ENCODE measurements at regions not wholly inside any gene's neighbourhood (a gene's known extent, or its start where the extent isn't known, plus 50 kb on each side); places are given as distances from the start of the nearest gene placed in this dataset.

- H3K4me3 Mint-ChIP-seq: no peak overlapping the region
- POLR2A ChIA-PET: no interaction called here
- H3K27me3 Mint-ChIP-seq: no peaks in the 10 kb centered on the region
- H3K27ac Mint-ChIP-seq: no peak overlapping the region
- no peak for ATAC-seq
- H3K9me3 Mint-ChIP-seq: no peaks in the 10 kb centered on the region
- peaks cover 5 to 9% (median 7%) of the 10 kb centered on the region in 3 donors for H3K36me3 Mint-ChIP-seq
- DNase-seq: no peak
- H3K4me1 Mint-ChIP-seq: no peaks in the 10 kb centered on the region
These were observed 71.8 kb upstream of the PGRMC2 start for GRCh38 chr4:128359422-128359821.

- H3K4me3 Mint-ChIP-seq: no peak overlapping the region
- H3K36me3 Mint-ChIP-seq: peaks cover 5 to 9% (median 7%) of the 10 kb centered on the region in 3 donors
- POLR2A ChIA-PET: no interaction called here
- no peak overlapping the region for H3K27ac Mint-ChIP-seq
- no peaks in the 10 kb centered on the region for H3K27me3 Mint-ChIP-seq
- no peaks in the 10 kb centered on the region for H3K4me1 Mint-ChIP-seq
- no peaks in the 10 kb centered on the region for H3K9me3 Mint-ChIP-seq
- DNase-seq (no peak), ATAC-seq (no peak)
These were observed 71.3 kb upstream of the PGRMC2 start for GRCh38 chr4:128358913-128359279.

- DNase-seq (no peak), ATAC-seq (no peak)
- Mint-ChIP-seq H3K4me3 (no peak overlapping the region), H3K27ac (no peak overlapping the region), H3K27me3 (no peaks in the 10 kb centered on the region), H3K36me3 (peaks cover 5 to 9% (median 7%) of the 10 kb centered on the region in 3 donors), H3K9me3 (no peaks in the 10 kb centered on the region), H3K4me1 (no peaks in the 10 kb centered on the region)
- POLR2A ChIA-PET: no interaction called here
These were observed 70.8 kb upstream of the PGRMC2 start for GRCh38 chr4:128358231-128358912.

GRCh38 chr4:128357286-128357685, 69.7 kb upstream of the PGRMC2 start:
- ATAC-seq (no peak), DNase-seq (no peak)
- H3K9me3 Mint-ChIP-seq: no peaks in the 10 kb centered on the region
- POLR2A ChIA-PET: no interaction called here
- H3K27ac Mint-ChIP-seq: no peak overlapping the region
- H3K4me3 Mint-ChIP-seq: no peak overlapping the region
- peaks cover 5 to 9% (median 7%) of the 10 kb centered on the region in 3 donors for H3K36me3 Mint-ChIP-seq
- no peaks in the 10 kb centered on the region for H3K4me1 Mint-ChIP-seq
- H3K27me3 Mint-ChIP-seq: no peaks in the 10 kb centered on the region

GRCh38 chr4:128355305-128355704, 67.7 kb upstream of the PGRMC2 start:
- H3K36me3 Mint-ChIP-seq: peaks cover 7 to 9% (median 7%) of the 10 kb centered on the region in 3 donors
- ATAC-seq (no peak), DNase-seq (no peak)
- H3K27ac Mint-ChIP-seq: peak overlapping the region in 1 of 10 donors; percentile 30
- no peaks in the 10 kb centered on the region for H3K27me3 Mint-ChIP-seq
- POLR2A ChIA-PET: no interaction called here
- H3K9me3 Mint-ChIP-seq: no peaks in the 10 kb centered on the region
- no peak overlapping the region for H3K4me3 Mint-ChIP-seq
- no peaks in the 10 kb centered on the region for H3K4me1 Mint-ChIP-seq

- Mint-ChIP-seq H3K4me1 (no peaks in the 10 kb centered on the region), H3K4me3 (no peak overlapping the region), H3K27ac (peak overlapping the region in 1 of 10 donors; percentile 30), H3K27me3 (no peaks in the 10 kb centered on the region), H3K36me3 (peaks cover 9 to 14% (median 13%) of the 10 kb centered on the region in 3 donors), H3K9me3 (no peaks in the 10 kb centered on the region)
- ATAC-seq: no peak
- POLR2A ChIA-PET: no interaction called here
- no peak for DNase-seq
These were observed 66.7 kb upstream of the PGRMC2 start for GRCh38 chr4:128354205-128354821.

- Mint-ChIP-seq H3K27ac (no peak overlapping the region), H3K4me1 (no peaks in the 10 kb centered on the region), H3K4me3 (no peak overlapping the region), H3K36me3 (peaks cover 9 to 17% (median 13%) of the 10 kb centered on the region in 3 donors), H3K27me3 (no peaks in the 10 kb centered on the region), H3K9me3 (no peaks in the 10 kb centered on the region)
- ATAC-seq (no peak), DNase-seq (no peak)
- POLR2A ChIA-PET: no interaction called here
These were observed 66.2 kb upstream of the PGRMC2 start for GRCh38 chr4:128353791-128354190.

GRCh38 chr4:128351502-128351901, 63.9 kb upstream of the PGRMC2 start:
- POLR2A ChIA-PET: no interaction called here
- H3K9me3 Mint-ChIP-seq: no peaks in the 10 kb centered on the region
- H3K4me1 Mint-ChIP-seq: no peaks in the 10 kb centered on the region

GRCh38 chr4:128350449-128351045, 62.9 kb upstream of the PGRMC2 start:
- H3K4me3 Mint-ChIP-seq: no peak overlapping the region
- no peaks in the 10 kb centered on the region for H3K27me3 Mint-ChIP-seq
- ATAC-seq: no peak
- H3K36me3 Mint-ChIP-seq: peaks cover 5 to 23% (median 19%) of the 10 kb centered on the region in 3 donors
- no peak for DNase-seq
- peaks cover 0 to 3% (median 0%) of the 10 kb centered on the region in 9 donors for H3K9me3 Mint-ChIP-seq
- H3K27ac Mint-ChIP-seq: no peak overlapping the region
- POLR2A ChIA-PET: no interaction called here
- H3K4me1 Mint-ChIP-seq: no peaks in the 10 kb centered on the region

More at GRCh38 chr4:128351502-128351901, 63.9 kb upstream of the PGRMC2 start:
- ATAC-seq (no peak), DNase-seq (no peak)
- no peaks in the 10 kb centered on the region for H3K27me3 Mint-ChIP-seq
- no peak overlapping the region for H3K27ac Mint-ChIP-seq
- no peak overlapping the region for H3K4me3 Mint-ChIP-seq
- H3K36me3 Mint-ChIP-seq: peaks cover 5 to 15% (median 14%) of the 10 kb centered on the region in 3 donors

GRCh38 chr4:128349921-128350320, 62.3 kb upstream of the PGRMC2 start:
- ATAC-seq (no peak), DNase-seq (no peak)
- Mint-ChIP-seq H3K36me3 (peaks cover 5 to 25% (median 18%) of the 10 kb centered on the region in 3 donors), H3K9me3 (peaks cover 0 to 3% (median 0%) of the 10 kb centered on the region in 9 donors), H3K27ac (no peak overlapping the region), H3K4me1 (no peaks in the 10 kb centered on the region), H3K4me3 (no peak overlapping the region), H3K27me3 (no peaks in the 10 kb centered on the region)
- POLR2A ChIA-PET: no interaction called here

- H3K36me3 Mint-ChIP-seq: peaks cover 5 to 25% (median 15%) of the 10 kb centered on the region in 3 donors
These were observed 60.5 kb upstream of the PGRMC2 start for GRCh38 chr4:128347930-128348660.

GRCh38 chr4:128347175-128347868, 59.7 kb upstream of the PGRMC2 start:
- ATAC-seq (no peak), DNase-seq (no peak)
- Mint-ChIP-seq H3K36me3 (peaks cover 5 to 29% (median 15%) of the 10 kb centered on the region in 3 donors), H3K4me1 (no peaks in the 10 kb centered on the region), H3K27ac (no peak overlapping the region), H3K27me3 (no peaks in the 10 kb centered on the region), H3K4me3 (no peak overlapping the region), H3K9me3 (peaks cover 0 to 3% (median 0%) of the 10 kb centered on the region in 9 donors)
- POLR2A ChIA-PET: no interaction called here

More at GRCh38 chr4:128347930-128348660, 60.5 kb upstream of the PGRMC2 start:
- DNase-seq (no peak), ATAC-seq (no peak)
- no peaks in the 10 kb centered on the region for H3K27me3 Mint-ChIP-seq
- H3K4me1 Mint-ChIP-seq: no peaks in the 10 kb centered on the region
- no peak overlapping the region for H3K4me3 Mint-ChIP-seq
- H3K9me3 Mint-ChIP-seq: peaks cover 0 to 3% (median 0%) of the 10 kb centered on the region in 9 donors
- POLR2A ChIA-PET: no interaction called here
- no peak overlapping the region for H3K27ac Mint-ChIP-seq

Measured in naive thymus-derived CD8-positive, alpha-beta T cell (primary cell).